ENCODE measurements at regions not wholly inside any gene's neighbourhood (a gene's known extent, or its start where the extent isn't known, plus 50 kb on each side); places are given as distances from the start of the nearest gene placed in this dataset.

DNA sequence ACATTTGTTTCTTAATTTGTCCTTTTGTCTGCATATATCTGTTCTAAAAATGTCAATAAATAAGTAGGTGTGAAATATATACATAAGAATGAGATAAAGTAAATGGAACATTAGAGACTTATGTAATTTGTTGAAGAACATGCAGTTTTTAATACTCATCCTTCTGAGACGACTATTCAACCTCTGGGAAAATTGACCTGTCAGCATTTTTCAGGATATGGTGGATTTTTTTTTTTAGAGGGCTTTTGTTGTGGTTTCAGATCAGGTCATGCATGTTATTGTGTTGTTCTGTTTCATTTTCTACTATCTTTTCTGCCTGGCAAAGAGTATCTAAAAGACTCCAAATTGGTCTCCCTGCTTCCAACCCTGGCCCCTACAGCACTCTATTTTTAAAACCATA, 97.3 kb downstream of the PCDH7 start:
- TF ChIP-seq EP300 (IDR thresholded peaks at IDR 0.05) (no peak), POLR2A (IDR thresholded peaks at IDR 0.05) (no peak)
- TF ChIP-seq, protein P1, sequence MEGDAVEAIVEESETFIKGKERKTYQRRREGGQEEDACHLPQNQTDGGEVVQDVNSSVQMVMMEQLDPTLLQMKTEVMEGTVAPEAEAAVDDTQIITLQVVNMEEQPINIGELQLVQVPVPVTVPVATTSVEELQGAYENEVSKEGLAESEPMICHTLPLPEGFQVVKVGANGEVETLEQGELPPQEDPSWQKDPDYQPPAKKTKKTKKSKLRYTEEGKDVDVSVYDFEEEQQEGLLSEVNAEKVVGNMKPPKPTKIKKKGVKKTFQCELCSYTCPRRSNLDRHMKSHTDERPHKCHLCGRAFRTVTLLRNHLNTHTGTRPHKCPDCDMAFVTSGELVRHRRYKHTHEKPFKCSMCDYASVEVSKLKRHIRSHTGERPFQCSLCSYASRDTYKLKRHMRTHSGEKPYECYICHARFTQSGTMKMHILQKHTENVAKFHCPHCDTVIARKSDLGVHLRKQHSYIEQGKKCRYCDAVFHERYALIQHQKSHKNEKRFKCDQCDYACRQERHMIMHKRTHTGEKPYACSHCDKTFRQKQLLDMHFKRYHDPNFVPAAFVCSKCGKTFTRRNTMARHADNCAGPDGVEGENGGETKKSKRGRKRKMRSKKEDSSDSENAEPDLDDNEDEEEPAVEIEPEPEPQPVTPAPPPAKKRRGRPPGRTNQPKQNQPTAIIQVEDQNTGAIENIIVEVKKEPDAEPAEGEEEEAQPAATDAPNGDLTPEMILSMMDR (IDR thresholded peaks at IDR 0.05): no peak
